Muscle layer of duodenum (tissue), 2 donors: ENCODE measurements at regions not wholly inside any gene's neighbourhood (a gene's known extent, or its start where the extent isn't known, plus 50 kb on each side); places are given as distances from the start of the nearest gene placed in this dataset.
"Not testable (repeated sequence)": the region's sequence is repeated elsewhere in the genome, so short reads cannot be mapped to it uniquely, and the experiment has no call there.

Experiments used
- H3K27ac ChIP-seq: one replicate; pipeline ENCODE4 v1.7.0; 2013; ENCODE audit warnings: mild to moderate bottlenecking, low read length
- H3K27me3 ChIP-seq: one replicate; pipeline ENCODE4 v1.7.0; 2013; ENCODE audit warnings: low read depth, mild to moderate bottlenecking, control low read depth, low read length
- H3K36me3 ChIP-seq, 2 donors: one replicate each; pipeline ENCODE4 v1.7.0; 2013; ENCODE audit warnings: low read length in 2 of 2, control low read depth in 1 of 2, mild to moderate bottlenecking in 1 of 2; ENCODE audit not compliant: insufficient read depth in 2 of 2, control insufficient read depth in 1 of 2
- H3K4me1 ChIP-seq, 2 donors: one replicate each; pipeline ENCODE4 v1.7.0; 2013; ENCODE audit warnings: low read length in 2 of 2, mild to moderate bottlenecking in 2 of 2, control low read depth in 1 of 2, moderate library complexity in 1 of 2; ENCODE audit not compliant: insufficient read depth in 2 of 2, control insufficient read depth in 1 of 2
- H3K4me3 ChIP-seq, 2 donors: one replicate each; pipeline ENCODE4 v1.7.0; 2013; ENCODE audit warnings: low read length in 2 of 2, low read depth in 1 of 2, mild to moderate bottlenecking in 1 of 2
- H3K9me3 ChIP-seq, 2 donors: one replicate each; pipeline ENCODE4 v1.7.0; 2013; ENCODE audit warnings: low read length in 2 of 2, control low read depth in 1 of 2, mild to moderate bottlenecking in 1 of 2; ENCODE audit not compliant: control insufficient read depth in 1 of 2
- donor health status: healthy.

DNA sequence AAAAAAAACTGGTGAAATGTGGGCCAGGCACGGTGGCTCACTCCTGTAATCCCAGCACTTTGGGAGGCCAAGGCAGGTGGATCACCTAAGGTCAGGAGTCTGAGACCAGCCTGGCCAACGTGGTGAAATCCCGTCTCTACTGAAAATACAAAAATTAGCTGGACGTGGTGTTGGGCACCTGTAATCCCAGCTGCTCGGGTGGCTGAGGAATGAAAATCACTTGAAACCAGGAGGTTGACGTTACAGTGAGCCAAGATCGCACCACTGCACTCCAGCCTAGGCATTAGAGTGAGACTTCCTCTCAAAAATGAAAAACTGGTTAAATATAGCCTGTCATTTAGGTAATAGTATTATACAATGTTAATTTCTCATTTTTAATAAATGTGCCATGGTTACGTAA lies 1692.0 kb downstream of the SPATA31A7 start:
- not testable (repeated sequence) for H3K27ac ChIP-seq, H3K9me3 ChIP-seq, H3K36me3 ChIP-seq, H3K4me1 ChIP-seq, H3K4me3 ChIP-seq, H3K27me3 ChIP-seq

DNA sequence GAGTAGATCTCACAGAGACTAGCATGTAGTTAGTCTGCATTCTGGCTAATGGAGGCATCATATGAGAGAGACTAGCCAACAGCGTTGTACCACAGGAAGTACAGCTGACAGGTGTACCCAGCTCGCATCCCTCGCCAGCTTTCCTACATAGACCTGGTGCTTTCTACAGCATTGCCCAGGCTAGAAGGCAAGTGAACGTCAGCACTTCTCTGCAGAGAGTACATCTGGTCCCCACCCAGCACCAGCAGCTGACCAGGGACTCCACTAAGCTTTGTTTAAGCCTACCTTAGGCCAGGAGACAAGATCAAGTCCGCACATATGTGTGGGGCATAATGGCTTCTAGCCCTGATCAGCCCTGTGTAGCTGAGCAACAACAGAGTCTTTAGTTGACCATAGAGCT lies 1692.9 kb downstream of the SPATA31A7 start:
- H3K36me3 ChIP-seq, H3K4me1 ChIP-seq, H3K4me3 ChIP-seq, H3K27me3 ChIP-seq, H3K27ac ChIP-seq, H3K9me3 ChIP-seq: not testable (repeated sequence)

DNA sequence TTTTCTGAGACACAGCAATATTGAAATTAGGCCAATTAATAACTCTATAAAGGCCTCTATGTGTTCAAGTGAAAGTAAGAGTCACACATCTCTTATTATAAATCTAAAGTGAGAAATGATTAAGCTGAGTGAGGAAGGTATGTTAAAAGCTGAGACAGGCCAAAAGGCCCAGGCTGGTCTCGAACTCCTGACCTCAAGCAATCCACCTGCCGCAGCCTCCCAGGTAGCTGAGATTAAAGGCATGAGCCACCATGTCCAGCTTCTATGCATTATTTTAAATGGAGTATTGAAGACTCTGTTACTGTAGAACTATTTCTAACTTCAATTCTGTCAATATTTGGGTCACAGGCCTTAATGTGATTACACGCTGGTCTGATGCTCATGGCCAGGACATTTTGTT lies 1706.9 kb downstream of the SPATA31A7 start:
- H3K36me3 ChIP-seq, H3K27me3 ChIP-seq, H3K27ac ChIP-seq, H3K4me1 ChIP-seq, H3K9me3 ChIP-seq, H3K4me3 ChIP-seq: not testable (repeated sequence)

DNA sequence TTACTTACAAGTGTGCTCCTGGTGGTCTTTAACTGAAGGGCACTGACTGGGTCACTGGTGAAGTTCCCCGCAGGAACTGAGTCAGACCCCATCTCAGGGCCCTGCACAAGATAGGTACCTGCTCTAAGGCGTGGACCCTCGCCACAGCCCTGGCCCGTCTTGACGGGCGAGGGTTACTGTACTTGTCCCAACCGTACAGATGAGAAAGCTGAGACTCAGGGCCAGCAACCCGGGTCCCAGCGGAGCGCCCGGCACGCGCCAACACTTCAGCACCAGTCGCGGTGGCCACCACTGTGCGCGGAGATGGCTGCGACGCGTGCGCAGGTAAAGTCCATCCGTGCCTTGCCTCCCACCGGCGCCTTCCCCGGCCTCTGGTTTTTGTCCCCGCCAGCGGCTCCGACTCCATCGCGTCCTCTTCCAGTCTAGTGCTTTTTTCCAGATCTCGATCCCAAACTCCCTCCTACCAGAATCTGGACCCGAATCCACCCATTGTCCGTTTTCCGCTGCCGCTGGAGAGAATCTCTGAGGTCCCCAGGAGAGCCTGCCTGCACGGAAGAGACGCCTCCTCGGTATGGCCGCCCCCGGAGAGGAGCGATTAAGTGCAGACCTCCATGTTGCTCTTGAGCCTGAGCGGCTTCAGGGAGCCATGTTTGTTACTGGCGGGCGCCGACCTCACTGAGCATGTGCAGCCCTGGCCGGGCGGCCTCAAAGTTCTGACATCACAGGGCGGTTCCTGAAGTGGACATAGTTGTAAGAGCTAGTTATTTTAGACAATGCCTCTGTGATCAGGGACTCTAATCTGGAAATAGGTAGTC lies 1707.8 kb downstream of the SPATA31A7 start:
- H3K27ac ChIP-seq: not testable (repeated sequence)

DNA sequence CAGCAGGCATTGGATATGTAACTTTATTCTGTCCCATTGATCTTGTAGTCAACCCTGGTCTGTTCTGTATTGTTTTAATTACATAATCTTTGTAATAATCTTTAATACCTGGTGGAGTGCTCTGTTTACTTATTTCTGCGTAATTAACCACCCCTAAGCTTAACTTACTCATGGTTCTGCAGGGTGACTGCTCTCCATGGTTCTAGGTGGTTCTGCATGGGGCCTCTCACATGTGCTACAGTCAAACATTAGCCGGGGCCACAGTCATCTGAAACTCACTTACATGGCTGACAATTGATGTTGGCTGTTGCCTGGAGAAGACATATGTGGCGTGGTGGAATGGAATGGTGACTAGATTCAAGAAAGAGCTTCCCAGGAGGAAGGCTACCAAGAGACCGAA lies 1709.8 kb downstream of the SPATA31A7 start:
- not testable (repeated sequence) for H3K9me3 ChIP-seq, H3K27me3 ChIP-seq, H3K4me1 ChIP-seq, H3K27ac ChIP-seq, H3K36me3 ChIP-seq, H3K4me3 ChIP-seq

More for the DNA sequence above, 1707.8 kb downstream of the SPATA31A7 start:
- H3K27me3 ChIP-seq, H3K4me1 ChIP-seq, H3K9me3 ChIP-seq, H3K4me3 ChIP-seq, H3K36me3 ChIP-seq: not testable (repeated sequence)

DNA sequence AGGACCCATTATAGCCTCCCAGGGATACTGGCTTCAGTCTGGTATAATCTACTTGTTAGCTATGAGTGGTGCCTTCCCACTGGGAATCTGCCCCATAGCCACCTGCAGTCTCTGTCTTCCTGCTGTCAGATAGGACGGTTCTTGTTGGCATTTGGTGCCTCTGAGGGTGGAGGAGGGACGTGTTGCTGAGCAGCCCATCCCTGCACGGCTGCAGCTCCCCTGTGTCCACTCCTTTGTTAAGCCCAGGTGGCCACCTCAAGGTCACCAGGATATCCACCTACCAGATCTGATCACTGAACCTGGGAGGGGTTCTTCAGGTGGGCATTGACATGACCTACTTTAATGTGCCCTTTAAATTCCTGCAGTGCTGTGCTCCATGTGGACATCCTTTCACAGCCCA lies 1714.2 kb downstream of the SPATA31A7 start:
- H3K4me1 ChIP-seq, H3K9me3 ChIP-seq, H3K27me3 ChIP-seq, H3K4me3 ChIP-seq, H3K27ac ChIP-seq, H3K36me3 ChIP-seq: not testable (repeated sequence)

DNA sequence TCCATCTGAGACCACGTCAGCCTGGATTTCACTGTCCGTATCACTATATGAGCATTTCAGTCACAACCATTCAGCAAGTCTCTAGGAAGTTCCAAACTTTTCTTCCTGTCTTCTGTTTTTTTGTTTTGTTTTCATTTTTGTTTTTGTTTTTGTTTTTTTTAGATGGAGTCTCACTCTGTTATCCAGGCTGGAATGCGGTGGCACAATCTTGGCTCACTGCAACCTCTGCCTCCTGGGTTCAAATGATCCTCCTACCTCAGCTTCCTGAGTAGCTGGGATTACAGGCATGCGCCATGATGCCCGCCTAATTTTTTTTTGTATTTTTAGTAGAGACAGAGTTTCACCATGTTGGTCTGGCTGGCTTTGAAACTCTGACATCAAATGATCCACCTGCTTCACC lies 1715.9 kb downstream of the SPATA31A7 start:
- H3K4me1 ChIP-seq, H3K9me3 ChIP-seq, H3K27ac ChIP-seq, H3K27me3 ChIP-seq, H3K4me3 ChIP-seq, H3K36me3 ChIP-seq: not testable (repeated sequence)

DNA sequence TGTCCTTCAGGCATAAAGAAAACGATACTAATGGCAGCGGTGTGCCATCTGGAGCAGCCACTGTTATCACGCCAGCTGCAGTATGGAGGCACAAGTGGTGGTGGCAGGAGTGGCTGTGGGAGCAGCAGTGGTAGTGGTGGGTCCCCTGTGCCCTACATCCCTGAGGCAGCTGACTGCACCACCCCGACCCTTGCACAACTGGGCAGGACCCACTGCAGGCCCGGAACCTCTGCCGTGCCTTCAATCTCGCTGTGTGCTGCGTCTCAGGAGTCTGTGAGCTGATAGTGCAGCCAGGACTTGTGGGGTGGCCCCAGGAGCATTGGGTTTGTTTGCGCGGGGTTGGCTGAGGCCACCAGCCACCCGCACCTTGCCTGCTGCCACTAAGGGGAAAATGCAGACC lies 1718.0 kb downstream of the SPATA31A7 start:
- not testable (repeated sequence) for H3K4me3 ChIP-seq, H3K36me3 ChIP-seq, H3K9me3 ChIP-seq, H3K27me3 ChIP-seq, H3K4me1 ChIP-seq, H3K27ac ChIP-seq

DNA sequence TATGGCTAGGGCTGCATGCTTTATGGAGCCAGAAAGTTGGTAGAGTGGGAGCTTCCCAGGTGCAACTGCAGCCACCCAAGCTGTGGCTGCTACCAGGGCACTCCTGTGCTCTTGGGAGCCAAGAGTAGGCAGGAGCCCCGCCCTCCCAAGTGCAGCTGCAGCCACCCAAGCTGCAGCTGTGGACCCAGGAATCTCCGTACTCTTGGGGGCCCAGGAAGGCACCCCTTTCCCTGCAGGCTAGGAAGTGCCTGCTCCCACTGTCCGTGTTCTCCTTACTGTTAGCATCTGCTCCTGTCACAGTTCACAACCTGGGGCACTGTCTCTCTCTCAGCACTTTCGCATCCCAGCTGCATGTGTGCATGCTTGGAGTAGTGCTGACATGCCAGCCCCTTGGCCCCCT lies 1718.4 kb downstream of the SPATA31A7 start:
- not testable (repeated sequence) for H3K4me1 ChIP-seq, H3K27me3 ChIP-seq, H3K27ac ChIP-seq, H3K4me3 ChIP-seq, H3K9me3 ChIP-seq, H3K36me3 ChIP-seq

DNA sequence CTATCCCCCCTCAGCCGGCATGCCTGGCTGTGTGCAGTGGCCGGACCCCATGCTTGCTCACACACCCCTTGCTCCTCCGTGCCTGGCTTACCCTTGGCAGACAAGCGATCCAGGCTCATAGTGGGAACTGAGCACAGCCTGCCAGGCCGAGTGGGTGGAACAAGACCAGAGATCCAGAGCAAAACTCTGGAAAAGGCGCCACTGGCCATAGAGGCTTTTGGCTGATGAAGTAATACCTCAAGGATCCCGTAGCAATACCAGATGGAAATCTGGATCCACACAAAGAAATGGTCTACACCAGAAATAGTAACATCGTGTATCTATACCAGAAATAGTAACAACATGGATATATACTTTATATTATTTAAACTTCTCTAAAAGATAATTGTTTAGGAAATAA lies 1719.6 kb downstream of the SPATA31A7 start:
- not testable (repeated sequence) for H3K4me3 ChIP-seq, H3K27me3 ChIP-seq, H3K4me1 ChIP-seq, H3K36me3 ChIP-seq, H3K27ac ChIP-seq, H3K9me3 ChIP-seq

DNA sequence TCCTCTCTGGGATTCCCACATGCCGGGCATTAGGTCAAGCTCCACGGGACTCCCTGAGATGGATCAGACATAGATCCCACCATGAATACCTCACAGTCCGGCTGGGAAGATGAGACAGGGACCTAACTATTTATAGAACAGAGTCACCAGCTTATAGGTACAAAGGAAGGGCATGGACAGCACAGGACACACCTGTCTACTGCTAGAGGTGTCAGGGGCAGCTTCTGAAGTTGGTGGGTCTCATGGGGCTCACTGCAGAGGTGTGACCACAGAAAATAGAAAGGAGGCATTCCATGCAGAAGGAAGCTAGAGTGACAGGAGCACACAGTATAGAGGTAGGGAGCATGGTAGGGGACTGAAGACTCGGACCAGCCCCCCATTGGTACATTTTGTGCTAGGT lies 1722.4 kb downstream of the SPATA31A7 start:
- H3K9me3 ChIP-seq, H3K36me3 ChIP-seq, H3K27me3 ChIP-seq, H3K4me3 ChIP-seq, H3K4me1 ChIP-seq, H3K27ac ChIP-seq: not testable (repeated sequence)

DNA sequence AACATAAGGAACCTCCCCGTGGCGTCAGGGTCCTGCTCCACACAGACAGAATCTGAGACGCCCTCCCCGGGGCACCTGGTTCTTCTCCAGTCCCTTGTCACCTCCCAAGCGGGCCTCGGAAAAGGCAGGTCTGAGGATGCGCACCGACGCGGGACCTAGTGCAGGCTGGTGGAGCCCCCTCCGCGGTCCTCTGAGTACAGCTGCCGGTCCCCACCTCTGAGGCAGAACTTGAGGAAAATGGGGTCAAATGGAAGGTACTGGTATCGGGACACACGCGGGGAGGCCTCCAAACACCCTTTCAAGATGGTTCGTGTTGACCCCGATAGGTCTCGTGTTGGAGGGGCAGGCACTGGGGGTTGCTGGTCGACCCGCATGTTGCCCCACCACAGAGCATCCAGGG lies 1725.3 kb downstream of the SPATA31A7 start:
- not testable (repeated sequence) for H3K36me3 ChIP-seq, H3K27me3 ChIP-seq, H3K4me3 ChIP-seq, H3K4me1 ChIP-seq, H3K9me3 ChIP-seq, H3K27ac ChIP-seq
